Pulmonary artery endothelial cell (primary cell): ENCODE measurements at regions not wholly inside any gene's neighbourhood (a gene's known extent, or its start where the extent isn't known, plus 50 kb on each side); places are given as distances from the start of the nearest gene placed in this dataset.

ENCODE experiments used
- DNase-seq: peaks from one replicate; pipeline ENCODE4 v3.0.0-alpha.2; 2011; ENCODE audit warnings: low read depth, low spot score

DNA sequence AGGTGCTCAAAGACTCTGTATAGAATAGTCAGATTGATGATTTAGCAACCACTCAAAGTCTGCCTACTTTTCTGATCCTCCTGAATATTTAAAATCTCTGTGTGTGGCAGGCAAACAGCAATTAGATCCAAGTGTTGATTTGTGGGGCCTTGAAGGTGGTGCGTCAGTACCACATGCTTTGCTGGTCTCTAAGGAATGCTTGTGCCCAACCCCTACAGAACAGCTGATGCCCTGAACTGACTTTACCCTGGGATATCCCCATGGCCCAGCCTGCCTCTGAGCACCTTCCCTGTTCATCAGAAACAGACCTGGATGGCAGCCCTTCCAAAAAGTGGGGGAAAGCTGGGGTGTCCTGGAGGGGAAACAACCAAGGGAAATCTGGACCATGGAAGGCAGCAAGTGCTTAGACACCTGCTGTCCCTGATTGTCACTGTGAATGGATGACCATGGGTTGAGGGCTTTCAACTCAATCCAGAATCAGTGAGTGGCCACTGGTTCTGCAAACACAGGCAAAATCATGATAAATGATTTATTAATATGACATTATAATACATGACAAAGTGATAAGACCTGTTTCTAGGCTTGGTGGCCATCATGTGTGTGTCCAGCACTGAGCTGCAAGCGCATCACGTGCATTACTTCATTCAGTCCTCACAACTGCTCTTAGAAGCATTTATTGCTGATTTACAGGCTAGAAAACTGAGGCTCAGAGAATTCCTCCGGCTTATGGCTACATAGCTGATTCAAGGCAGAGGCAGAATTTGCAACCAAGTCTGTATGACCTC, 76.1 kb upstream of the TPM1 start:
- no peak for DNase-seq

DNA sequence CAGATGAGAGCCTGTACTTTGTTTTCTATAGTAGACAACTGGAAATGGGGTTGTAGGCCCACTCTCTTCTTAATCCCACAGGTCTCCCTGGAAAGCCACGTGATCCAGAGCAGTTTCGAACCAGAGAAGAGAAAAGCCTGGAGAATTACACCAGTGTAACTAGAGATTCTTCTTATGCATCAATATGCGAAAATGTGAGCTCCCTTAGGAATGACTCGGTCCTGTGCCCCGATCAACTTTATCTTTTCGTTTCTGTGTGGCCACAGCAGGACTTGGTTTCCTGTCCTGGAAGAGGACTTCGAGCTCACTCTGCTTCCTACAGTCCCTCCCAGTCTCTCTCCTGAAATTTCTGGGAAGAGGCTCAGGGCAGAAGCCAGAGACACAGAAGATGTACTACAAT, 73.8 kb upstream of the TPM1 start:
- no peak for DNase-seq

DNA sequence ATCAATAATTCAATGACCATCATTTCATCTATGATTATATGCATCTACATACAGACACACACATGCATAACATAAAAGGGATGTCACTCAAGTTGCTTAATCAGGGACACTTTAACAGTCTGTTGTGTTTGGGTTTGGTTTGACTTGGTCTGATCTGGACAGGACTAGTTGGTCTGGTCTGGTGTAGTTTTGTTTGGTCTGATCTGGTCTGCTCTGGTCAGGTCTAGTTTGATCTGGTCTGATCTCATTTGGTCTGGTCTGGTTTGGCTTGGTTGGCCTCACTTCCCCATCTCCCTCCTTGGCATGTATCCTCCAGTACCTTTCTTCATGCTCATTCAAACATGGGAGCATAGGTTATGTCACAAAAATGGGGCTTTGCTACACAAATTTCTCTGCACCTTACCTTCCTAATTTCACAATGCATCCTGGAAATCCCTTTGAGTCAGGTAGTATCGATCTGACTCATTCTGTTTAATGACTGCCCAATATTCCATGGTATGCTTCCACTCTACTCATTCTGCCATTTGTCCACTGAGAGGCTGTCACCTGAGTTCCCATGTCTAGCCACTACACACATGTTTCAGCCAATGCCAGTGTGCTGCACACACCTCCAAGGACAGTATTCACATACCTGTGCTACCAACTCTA, 73.0 kb upstream of the TPM1 start:
- no peak for DNase-seq

DNA sequence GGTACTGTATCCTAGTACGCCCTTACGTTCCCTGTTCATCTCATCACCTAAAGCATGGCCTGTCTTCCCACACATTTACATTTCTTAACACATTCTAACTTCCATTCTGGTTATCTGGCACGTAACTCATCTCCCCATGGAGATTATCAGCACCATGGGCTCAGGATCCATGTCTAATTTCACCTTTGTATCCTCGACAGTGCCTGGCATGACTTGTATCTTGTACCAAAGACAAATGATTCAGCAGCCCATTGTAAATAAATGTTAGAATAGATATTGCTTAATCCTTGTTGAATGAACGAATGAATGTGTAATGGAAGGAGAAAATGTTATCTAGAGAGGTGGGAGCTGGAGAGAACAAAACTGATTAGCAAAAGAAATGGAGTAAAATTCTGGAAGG, 69.7 kb upstream of the TPM1 start:
- no peak for DNase-seq

DNA sequence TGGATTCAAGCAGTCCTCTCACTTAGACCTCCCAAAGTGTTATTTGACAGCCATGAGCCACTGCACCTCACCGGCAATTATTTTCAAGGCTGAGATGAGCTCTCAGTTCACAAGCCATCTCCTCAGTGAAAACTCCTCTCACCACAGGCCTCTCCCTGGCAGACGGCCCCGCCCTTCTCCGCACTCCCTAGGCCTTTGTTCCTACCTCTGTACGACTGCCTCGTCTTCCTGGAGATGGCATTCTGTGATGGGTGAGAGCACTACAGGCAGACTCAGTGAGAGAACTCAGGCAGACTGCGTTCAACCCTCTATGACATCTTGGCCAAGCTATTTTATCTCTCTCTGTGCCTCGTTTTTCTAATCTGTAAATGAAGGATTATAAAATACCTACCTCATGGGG, 67.0 kb upstream of the TPM1 start:
- no peak for DNase-seq

DNA sequence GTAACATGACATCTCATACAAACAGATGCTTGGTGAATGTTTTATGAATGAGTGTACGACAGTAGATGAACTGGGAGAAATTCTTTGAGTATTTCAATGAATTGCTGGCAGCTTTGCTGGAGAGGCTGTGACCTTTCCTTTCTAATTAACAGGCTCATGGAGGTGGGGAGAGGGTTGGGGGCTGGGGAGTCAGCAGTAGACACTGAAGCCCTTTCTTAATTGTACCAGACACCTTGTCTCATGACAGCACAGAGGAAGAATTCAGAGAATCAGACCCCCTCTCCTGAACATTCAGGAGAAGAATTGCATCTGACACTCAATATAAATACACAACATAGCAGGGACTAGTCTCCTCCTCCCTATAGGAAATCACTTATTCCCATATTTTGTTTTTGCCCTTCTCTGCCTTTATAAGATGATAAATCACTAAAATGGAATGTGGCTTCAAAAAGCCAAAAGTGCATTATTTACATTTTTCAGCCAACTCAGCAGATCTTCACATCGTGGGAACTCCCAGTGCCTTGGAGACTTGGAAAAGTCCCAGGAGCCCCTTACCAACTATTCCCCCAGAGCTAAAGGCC, 66.2 kb upstream of the TPM1 start:
- no peak for DNase-seq

DNA sequence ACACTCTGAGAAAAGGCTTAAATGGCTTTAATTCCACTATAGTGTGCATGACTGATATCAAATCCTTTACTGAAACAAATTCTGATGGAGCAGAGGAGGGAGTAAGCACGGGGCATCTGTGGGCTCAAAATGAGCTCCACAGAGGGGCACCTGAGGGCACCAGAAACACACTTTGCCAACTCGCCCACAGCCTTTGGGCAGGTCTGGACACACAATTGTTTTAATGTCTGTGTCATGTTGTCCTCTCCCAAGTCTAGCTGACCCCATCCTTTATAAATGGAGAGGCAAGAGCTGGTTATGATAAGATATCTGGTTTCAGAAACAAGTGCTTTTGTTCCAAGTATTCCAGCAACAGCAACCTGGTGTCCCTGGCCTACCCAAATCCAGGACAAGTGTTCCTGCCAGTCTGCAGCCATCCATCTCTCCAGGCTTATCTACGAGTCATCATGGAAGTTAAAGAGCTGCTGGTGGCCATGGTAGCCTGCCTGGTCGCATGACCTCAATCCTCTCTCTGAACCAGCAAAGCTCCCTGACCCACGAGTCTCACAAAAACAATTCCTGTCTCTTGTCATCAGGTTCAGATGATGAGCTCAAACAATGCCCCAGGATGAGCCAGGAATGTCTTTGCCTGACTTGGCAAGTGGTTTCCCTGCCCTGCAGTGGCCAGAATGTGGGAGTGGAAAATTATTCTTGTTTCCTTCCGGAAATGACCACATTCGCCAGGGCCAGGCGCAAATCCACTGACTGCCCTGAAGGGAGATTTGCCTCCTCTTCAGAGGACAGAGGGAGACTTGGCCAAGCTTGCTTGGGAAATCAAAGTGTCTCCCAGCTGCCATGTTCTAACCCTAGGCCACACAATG, 64.4 kb upstream of the TPM1 start:
- DNase-seq, result no peak

DNA sequence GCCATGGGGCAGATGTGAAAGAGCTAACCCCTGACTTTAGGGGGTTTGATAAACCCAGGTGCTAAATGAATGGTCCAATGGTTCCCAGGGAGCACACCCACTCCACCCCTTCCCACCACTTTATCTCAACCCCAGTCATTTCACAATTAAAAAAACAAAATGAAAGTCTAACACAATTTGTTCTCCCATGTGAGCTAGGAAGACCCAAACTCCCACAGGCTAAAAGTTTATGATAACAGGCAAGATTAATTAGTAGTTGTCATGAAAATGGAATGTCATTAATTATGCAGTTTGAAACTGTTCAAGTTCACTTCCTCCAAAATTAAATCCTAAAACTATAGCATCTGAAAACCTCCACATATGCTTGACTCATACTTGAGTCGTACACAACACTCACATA, 63.3 kb upstream of the TPM1 start:
- DNase-seq, result no peak

DNA sequence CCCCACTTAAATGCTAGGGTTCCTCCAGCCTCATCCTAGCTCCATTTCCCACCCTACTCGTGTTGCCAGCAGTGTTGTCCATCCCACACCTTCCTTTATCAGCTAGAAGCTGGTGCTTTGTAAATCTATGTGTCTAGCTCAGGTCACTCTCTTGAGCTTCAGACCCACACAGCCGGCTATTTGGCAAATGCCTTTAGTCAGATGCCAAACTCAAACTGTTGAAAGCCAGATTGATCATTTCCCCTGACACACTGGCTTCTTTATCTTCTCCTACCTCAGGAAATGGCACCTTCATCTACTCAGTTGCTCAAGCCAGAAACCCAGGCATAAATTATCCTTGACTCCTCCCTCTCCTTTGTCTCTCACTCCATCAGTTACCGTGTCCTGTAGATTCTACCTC, 61.5 kb upstream of the TPM1 start:
- no peak for DNase-seq

DNA sequence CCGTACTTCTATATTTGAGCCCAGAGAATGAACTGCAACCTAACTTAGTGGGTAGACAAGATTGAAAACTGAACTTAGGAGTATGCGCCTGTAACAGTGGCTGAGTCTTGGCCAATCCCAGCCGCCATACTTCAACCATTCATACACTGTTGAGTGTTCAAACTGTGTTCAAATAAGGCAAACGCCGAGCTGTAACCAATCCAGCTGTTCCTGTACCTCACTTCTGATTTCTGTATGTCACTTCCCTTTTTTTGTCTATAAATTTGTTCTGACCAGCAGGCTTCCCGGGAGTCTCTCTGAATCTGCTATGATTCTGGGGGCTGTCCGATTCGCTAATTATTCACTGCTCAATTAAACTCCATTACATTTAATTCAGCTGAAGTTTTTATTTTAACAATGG, 58.6 kb upstream of the TPM1 start:
- DNase-seq, result no peak

DNA sequence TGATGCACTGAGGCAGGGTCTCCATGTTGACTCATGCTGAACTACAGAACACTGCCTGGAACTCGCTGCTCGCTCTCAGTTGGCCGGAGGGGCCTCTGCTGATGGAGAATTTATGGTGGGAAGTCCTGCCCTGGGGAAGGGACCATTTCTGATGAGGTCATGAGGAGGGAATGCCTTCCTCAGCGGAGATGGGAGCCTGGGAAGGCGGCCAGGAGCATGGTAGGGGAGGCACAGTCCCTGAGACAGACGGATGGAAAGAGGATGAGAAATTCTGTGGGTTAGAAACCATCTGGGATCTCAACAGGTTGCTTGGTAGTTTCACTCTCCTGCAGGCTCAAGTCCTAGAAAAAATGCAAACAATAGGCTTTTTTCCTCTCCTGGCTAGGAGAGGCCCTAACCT, 56.8 kb upstream of the TPM1 start:
- DNase-seq, result no peak

DNA sequence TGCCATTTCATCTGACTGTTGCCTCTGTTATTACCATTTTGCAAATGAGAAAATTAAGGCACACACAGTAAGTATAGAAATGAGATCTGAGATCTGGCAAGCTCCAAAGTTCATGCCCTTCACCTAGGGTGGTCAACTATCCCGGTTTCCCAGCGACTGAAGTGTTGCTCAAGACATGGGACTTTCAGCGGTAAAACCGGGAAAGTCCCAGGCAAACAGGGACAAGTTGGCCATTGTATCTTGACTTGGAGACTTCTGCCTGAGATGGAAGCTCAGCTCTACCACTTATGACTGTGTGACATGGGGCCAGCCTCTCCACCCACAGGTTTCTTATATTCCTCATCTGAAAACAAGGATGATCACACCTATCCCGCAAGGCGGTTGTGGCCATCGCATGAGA, 55.6 kb upstream of the TPM1 start:
- no peak for DNase-seq

DNA sequence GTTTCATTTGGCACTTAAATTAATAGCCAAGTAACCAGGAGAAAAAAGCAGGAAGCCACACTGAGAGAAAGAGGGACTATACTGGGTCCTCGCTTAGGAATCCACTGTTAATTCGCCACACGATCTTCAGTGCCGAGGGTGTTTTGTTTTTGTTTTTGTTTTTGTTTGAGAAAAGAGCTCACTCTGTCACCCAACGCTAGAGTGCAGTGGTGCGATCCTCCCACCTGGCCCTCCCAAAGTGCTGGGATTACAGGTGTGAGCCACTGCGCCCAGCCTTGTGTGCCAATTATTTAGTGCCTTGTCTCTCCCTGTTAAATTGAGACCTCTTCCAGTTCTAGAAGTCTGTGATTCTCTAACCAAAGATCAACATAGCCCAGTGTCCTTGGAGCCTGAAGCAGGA, 53.8 kb upstream of the TPM1 start:
- no peak for DNase-seq

DNA sequence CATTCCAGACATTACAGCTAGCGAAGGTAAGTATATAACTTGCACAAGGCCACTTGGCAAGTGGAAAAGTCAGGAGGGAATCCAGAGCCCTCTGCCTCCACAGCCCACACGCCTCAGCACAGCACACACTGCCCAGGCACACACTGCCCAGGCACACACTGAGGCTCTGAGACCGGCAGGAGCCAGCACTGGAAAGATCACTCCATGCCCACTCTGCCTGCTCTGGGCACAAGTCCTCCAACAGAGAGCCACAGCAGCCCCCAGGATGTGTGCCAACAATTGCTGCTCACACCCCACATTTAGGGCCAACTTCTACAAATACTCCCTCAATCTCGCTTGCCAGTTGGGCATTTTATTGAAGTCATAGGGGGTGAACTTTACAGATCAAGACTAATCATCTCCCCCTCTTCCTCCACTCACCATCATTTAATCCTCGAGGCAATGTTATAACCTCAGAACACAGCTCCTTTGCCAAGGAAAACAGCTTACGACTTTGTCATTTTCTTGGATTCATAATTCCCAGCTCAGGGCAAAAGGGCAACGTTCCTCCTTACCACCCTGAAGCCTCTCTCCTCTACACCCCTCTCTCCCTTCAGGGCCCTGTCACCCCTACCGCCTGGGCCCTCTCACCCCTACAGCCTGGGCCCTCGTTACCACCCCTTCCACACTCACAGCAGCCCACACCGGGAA, 53.0 kb upstream of the TPM1 start:
- no peak for DNase-seq

DNA sequence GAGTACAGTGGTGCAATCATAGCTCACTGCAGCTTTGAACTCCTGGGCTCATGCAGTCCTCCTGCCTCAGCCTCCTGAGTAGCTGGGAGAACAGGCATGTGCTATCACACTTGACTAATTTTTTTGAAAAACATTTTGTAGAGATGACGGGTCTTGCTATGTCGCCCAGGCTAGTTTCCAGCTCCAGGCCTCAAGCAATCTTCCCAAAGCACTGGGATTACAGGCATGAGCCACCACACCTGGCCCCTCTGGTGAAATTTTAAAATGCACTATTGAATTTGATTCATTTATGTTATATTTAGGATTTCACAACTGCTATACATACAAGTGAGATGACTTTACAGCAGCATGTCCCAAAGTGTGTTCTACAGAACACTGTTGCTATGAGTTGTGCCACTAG, 50.8 kb upstream of the TPM1 start:
- DNase-seq, result no peak

DNA sequence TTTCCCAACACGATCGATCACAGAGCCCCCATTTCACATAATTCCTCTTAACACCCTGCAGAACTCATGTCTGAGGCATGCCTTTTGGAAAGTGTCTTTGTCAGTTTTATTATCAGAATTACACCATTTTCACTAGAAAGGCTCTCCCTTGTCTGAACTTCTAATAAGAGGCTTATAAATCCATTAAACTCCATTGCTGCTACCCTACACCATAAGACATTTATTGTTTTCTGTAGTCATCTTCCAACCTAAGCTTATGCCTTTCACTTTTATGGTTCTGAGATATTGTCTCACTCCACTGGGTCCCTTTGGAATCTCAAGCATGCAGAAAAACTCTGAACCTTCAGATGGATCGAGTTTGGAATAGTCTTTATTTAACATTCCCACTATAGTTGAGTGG, 50.2 kb upstream of the TPM1 start:
- no peak for DNase-seq
